C4-2B (cell line): ENCODE measurements at regions not wholly inside any gene's neighbourhood (a gene's known extent, or its start where the extent isn't known, plus 50 kb on each side); places are given as distances from the start of the nearest gene placed in this dataset.

Experiments
- CTCF ChIP-seq: fragments of 450-650 bp; conservative IDR thresholded peaks from 2 replicates; pipeline ENCODE4 v1.5.1; 2017; ENCODE audit warnings: mild to moderate bottlenecking
- ZFX ChIP-seq: fragments of 450-650 bp; IDR thresholded peaks from 2 replicates; pipeline ENCODE4 v1.6.1; 2017

GRCh38 chr15:96870580-96870979, 540.1 kb downstream of the NR2F2 start:
- TF ChIP-seq CTCF (no peak), ZFX (no peak)
